ENCODE measurements at regions not wholly inside any gene's neighbourhood (a gene's known extent, or its start where the extent isn't known, plus 50 kb on each side); places are given as distances from the start of the nearest gene placed in this dataset.

- Mint-ChIP-seq H3K4me1 (ENCODE audit: low read depth) (no peaks in the 10 kb centered on the region), H3K27me3 (no peaks in the 10 kb centered on the region), H3K9me3 (peaks cover 4% of the 10 kb centered on the region), H3K36me3 (ENCODE audit: low read depth) (no peaks in the 10 kb centered on the region), H3K4me3 (no peak overlapping the region), H3K27ac (no peak overlapping the region)
- intact Hi-C loops (cut with micrococcal nuclease) = no loop called here
Measured at GRCh38 chr13:73404581-73404980, 345.8 kb downstream of the KLF5 start.

- no peaks in the 10 kb centered on the region for H3K27me3 Mint-ChIP-seq
- no peaks in the 10 kb centered on the region for H3K4me1 Mint-ChIP-seq (ENCODE audit: low read depth)
- H3K36me3 Mint-ChIP-seq (ENCODE audit: low read depth) = no peaks in the 10 kb centered on the region
- intact Hi-C loops (cut with micrococcal nuclease) = no loop called here
- H3K4me3 Mint-ChIP-seq = no peak overlapping the region
- H3K9me3 Mint-ChIP-seq = no peaks in the 10 kb centered on the region
- no peak overlapping the region for H3K27ac Mint-ChIP-seq
Measured at GRCh38 chr13:73403355-73404120, 344.7 kb downstream of the KLF5 start.

DNA sequence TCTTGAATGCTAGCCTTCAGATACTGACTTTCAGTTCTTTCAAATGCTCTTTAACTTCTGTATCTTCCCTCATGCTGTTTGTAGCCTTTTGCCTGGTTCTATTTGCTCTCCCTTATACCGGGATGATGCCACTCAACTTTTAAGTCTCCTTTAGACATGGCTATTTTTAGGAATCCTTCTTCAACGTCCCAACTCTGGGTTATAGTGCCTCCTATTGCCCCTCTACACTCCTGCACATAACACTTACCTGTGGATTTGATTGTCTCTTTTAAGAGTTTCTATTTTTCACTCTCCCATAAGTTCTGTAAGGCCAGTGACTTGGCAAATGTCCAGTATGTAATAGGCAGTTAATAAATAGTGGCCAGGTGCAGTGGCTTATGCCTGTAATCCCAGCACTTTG is 343.0 kb downstream of the KLF5 start:
- no peaks in the 10 kb centered on the region for H3K27me3 Mint-ChIP-seq
- H3K4me1 Mint-ChIP-seq (ENCODE audit: low read depth) = no peaks in the 10 kb centered on the region
- no peak overlapping the region for H3K27ac Mint-ChIP-seq
- H3K36me3 Mint-ChIP-seq (ENCODE audit: low read depth) = no peaks in the 10 kb centered on the region
- no peaks in the 10 kb centered on the region for H3K9me3 Mint-ChIP-seq
- no peak overlapping the region for H3K4me3 Mint-ChIP-seq
- intact Hi-C loops (cut with micrococcal nuclease) = no loop called here

DNA sequence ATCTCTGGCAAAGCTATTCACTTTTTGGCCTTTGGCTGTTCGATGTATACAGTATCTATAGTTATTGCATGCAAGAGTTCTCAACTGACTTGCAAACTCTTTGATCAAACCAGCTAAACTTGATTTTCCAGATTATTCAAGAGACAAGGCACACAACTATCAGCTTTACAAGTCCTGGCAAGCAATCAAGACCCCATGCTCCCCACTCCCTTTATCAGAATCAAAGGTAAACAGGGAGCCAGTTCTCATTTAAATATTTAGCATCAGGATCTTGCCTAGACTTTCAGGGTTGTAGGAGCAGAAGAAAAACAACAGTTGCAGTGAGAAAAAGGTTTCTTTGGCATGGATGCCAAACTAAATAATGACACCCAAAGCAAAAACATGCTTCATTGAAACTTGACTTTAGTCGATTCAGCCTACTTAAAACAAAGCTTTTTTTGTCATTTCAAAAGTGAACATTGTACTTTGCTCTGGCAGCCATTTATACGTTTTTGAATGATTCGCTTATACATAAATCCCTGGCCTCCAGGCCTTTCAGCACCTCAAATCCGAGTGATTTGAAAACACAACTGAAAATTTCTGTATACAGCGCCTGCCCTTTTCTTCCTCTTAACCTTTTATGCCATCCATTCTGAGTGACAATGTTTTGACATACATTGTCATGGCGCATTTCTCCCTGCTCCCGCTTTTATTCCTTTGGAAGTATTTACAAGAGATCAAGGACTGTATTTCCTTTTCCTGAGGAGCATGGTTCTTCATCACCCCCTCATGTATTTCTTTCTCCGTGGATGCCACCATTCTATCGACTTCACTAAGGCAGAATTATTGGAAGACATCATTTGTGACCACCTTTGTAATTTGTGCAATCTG is 340.8 kb downstream of the KLF5 start:
- intact Hi-C loops (cut with micrococcal nuclease) = no loop called here

DNA sequence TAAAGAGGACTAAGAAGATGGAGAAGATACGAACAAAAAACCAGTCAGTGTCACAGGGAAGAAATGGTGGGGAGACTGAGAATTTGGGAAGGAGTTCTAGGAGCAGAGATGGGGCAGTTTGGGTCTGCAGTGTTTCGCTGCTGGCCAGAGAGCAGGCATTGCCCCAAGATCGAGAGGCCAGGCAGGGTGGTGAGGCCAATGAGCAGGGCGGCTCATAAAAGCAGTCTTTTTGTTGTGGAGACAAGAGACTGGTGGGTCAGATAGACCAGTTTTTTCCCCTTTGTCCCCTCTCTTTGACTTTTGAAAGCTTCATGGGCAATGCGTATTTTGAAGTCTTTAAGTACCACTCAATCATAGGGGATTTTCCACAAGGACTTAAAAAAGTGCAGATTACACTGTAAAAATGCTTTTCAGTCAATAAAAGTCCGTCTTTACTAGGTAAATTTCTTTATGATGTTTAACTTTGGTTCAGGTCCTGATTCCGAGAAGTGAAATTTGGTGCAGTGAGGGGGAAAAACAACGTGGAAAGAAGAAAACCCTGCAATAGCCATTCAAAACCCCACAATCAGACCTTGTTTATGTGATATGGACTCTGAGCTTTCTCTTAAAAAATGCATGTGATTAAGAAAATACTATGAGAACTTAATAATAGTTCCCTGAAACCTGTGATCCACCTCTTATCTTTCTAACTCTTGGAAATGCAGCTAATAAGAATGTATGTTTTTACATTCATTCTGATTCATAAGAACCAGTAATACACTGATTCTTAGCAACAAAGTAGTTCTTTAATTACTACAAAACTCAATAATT is 338.9 kb downstream of the KLF5 start:
- Mint-ChIP-seq H3K4me1 (ENCODE audit: low read depth) (no peaks in the 10 kb centered on the region), H3K9me3 (no peaks in the 10 kb centered on the region), H3K27me3 (no peaks in the 10 kb centered on the region), H3K36me3 (ENCODE audit: low read depth) (no peaks in the 10 kb centered on the region), H3K4me3 (no peak overlapping the region), H3K27ac (no peak overlapping the region)
- intact Hi-C loops (cut with micrococcal nuclease) = no loop called here

More for the DNA sequence above, 340.8 kb downstream of the KLF5 start:
- H3K36me3 Mint-ChIP-seq (ENCODE audit: low read depth) = no peaks in the 10 kb centered on the region
- no peak overlapping the region for H3K4me3 Mint-ChIP-seq
- H3K9me3 Mint-ChIP-seq = no peaks in the 10 kb centered on the region
- no peak overlapping the region for H3K27ac Mint-ChIP-seq
- H3K27me3 Mint-ChIP-seq = no peaks in the 10 kb centered on the region
- H3K4me1 Mint-ChIP-seq (ENCODE audit: low read depth) = no peaks in the 10 kb centered on the region

- Mint-ChIP-seq H3K27me3 (no peaks in the 10 kb centered on the region), H3K27ac (no peak overlapping the region), H3K9me3 (peaks cover 20% of the 10 kb centered on the region), H3K36me3 (ENCODE audit: low read depth) (no peaks in the 10 kb centered on the region), H3K4me3 (no peak overlapping the region), H3K4me1 (ENCODE audit: low read depth) (no peaks in the 10 kb centered on the region)
- intact Hi-C loops (cut with micrococcal nuclease) = no loop called here
Measured at GRCh38 chr13:73394066-73394465, 335.3 kb downstream of the KLF5 start.

DNA sequence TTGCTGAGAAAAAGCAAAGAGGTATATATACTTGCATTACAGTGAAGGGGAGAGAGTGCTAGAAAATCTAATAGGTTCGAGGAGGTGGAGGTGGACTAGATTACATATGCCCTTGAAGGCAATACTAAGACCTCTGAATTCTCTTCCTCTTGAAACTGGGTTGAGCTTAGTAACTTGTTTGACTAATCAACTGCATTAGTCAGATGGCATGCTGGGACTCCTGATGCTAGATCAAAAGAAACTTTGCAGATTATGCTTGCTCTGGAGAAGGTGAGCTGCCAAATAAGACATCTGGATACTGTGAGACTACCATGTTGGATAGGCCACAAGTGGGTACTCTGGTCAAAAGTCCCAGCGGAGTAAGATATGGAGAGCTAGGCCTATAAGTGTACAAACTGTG is 331.3 kb downstream of the KLF5 start:
- Mint-ChIP-seq H3K9me3 (peaks cover 29% of the 10 kb centered on the region), H3K4me1 (ENCODE audit: low read depth) (no peaks in the 10 kb centered on the region), H3K27me3 (no peaks in the 10 kb centered on the region), H3K36me3 (ENCODE audit: low read depth) (no peaks in the 10 kb centered on the region), H3K4me3 (no peak overlapping the region), H3K27ac (no peak overlapping the region)
- intact Hi-C loops (cut with micrococcal nuclease) = no loop called here

DNA sequence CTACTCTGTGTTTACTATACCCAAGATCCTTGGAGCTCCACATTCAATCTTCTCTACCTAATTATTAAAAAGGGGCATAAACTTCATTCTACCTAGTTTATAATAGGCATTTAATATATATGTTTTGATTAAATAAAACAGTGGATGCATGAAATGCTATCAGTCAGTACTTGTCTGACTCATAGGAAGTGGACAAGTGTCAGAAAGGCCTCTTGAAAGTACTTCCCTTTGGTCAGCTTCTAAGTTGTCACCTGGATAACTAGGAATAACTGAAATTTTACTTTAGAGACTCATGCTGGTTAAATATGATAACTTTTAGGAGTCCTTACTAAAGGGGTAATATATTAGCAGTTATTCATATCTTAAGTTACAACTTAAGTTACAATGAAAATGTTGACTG is 329.8 kb downstream of the KLF5 start:
- intact Hi-C loops (cut with micrococcal nuclease) = no loop called here
- Mint-ChIP-seq H3K9me3 (peaks cover 37% of the 10 kb centered on the region), H3K27me3 (no peaks in the 10 kb centered on the region)

GRCh38 chr13:73387318-73387717 is 328.5 kb downstream of the KLF5 start:
- Mint-ChIP-seq H3K36me3 (ENCODE audit: low read depth) (no peaks in the 10 kb centered on the region), H3K4me1 (ENCODE audit: low read depth) (no peaks in the 10 kb centered on the region), H3K4me3 (no peak overlapping the region), H3K9me3 (peaks cover 37% of the 10 kb centered on the region), H3K27ac (no peak overlapping the region), H3K27me3 (no peaks in the 10 kb centered on the region)
- intact Hi-C loops (cut with micrococcal nuclease) = no loop called here

More for the DNA sequence above, 329.8 kb downstream of the KLF5 start:
- H3K27ac Mint-ChIP-seq = no peak overlapping the region
- H3K4me3 Mint-ChIP-seq = no peak overlapping the region
- H3K4me1 Mint-ChIP-seq (ENCODE audit: low read depth) = no peaks in the 10 kb centered on the region
- no peaks in the 10 kb centered on the region for H3K36me3 Mint-ChIP-seq (ENCODE audit: low read depth)

- Mint-ChIP-seq H3K4me3 (no peak overlapping the region), H3K9me3 (peaks cover 26% of the 10 kb centered on the region), H3K27me3 (no peaks in the 10 kb centered on the region), H3K27ac (no peak overlapping the region), H3K4me1 (ENCODE audit: low read depth) (no peaks in the 10 kb centered on the region), H3K36me3 (ENCODE audit: low read depth) (no peaks in the 10 kb centered on the region)
- intact Hi-C loops (cut with micrococcal nuclease) = no loop called here
Measured at GRCh38 chr13:73385848-73386247, 327.0 kb downstream of the KLF5 start.

DNA sequence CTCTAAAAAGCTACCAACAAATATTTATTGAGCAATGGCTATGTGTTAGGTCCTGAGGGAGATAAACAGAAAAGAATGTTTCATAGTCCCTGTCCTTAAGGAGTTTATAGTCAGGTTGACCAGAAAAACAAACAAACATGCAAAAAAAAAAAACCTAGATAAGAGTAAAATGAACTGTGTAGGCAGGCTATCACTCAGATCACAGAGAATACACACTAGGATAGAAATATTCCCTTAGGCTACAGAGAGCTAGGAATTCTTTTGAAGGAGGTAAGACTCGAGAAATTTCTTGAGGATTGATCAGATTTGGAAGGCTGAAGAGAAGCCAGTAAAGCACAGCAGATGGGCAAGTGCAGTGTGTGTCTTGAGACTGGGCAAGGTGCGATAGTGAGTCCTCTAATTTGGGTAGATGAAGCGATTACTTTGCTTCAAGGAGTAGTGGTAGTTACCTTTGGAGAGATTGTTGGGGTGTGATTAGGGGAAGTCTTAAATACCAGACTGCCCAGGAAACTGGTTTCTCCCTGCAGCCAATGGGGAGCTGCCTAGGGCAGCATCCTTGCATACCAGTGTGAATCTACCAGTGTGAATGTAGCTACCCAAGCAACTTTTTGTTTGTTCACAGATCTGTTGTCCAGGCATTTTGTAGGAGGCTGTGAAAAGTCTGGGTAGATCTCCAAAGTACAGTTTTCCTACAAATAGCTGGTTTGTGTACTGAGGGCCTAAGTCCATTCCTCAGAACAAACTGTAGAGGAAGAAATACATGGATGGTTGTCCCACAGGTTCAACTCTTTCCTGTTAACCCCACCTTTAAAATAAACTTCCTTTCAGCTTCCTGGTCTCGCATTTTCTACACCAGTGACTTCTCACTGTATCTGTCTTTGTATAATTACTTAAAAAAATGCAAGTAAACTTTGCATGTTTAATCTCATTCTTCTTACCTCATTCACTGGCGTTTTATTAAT is 314.1 kb downstream of the KLF5 start:
- Mint-ChIP-seq H3K9me3 (peaks cover 38% of the 10 kb centered on the region), H3K27me3 (no peaks in the 10 kb centered on the region), H3K4me3 (no peak overlapping the region), H3K27ac (no peak overlapping the region), H3K4me1 (ENCODE audit: low read depth) (no peaks in the 10 kb centered on the region), H3K36me3 (ENCODE audit: low read depth) (no peaks in the 10 kb centered on the region)
- intact Hi-C loops (cut with micrococcal nuclease) = no loop called here

- peaks cover 22% of the 10 kb centered on the region for H3K9me3 Mint-ChIP-seq
- H3K4me3 Mint-ChIP-seq = no peak overlapping the region
- H3K27me3 Mint-ChIP-seq = no peaks in the 10 kb centered on the region
- H3K36me3 Mint-ChIP-seq (ENCODE audit: low read depth) = no peaks in the 10 kb centered on the region
- intact Hi-C loops (cut with micrococcal nuclease) = no loop called here
- H3K27ac Mint-ChIP-seq = no peak overlapping the region
- H3K4me1 Mint-ChIP-seq (ENCODE audit: low read depth) = no peaks in the 10 kb centered on the region
Measured at GRCh38 chr13:73370066-73370465, 311.3 kb downstream of the KLF5 start.

DNA sequence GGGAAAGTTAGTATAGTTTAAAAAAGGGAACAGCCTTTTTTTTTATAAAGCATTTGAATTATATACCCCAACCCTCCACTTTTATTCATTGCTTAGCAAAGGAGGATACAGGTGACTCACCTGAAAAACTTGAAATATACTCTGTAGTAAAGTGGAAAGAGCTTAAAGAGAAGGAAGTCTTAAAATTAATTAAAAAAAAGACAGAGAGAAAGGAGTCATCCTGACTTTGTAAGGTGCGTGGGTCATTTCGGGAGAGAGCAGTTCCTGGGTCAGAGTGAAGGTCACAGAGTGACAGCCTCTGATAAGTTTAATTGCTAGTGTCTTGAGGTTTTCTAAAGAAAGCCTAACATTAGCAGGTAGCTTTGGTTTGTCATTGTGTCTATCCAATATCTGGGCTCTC is 310.3 kb downstream of the KLF5 start:
- Mint-ChIP-seq H3K4me1 (ENCODE audit: low read depth) (no peaks in the 10 kb centered on the region), H3K4me3 (no peak overlapping the region), H3K36me3 (ENCODE audit: low read depth) (no peaks in the 10 kb centered on the region), H3K27ac (no peak overlapping the region), H3K9me3 (peaks cover 22% of the 10 kb centered on the region), H3K27me3 (no peaks in the 10 kb centered on the region)
- intact Hi-C loops (cut with micrococcal nuclease) = no loop called here

All from dendritic cell treated with granulocyte-macrophage colony-stimulating factor and Interleukin-4, amounts not matched to agents 40 ng/mL and 50 ng/mL, for 4 days (primary cell).